Kidney (tissue), 13 donors: ENCODE measurements at regions not wholly inside any gene's neighbourhood (a gene's known extent, or its start where the extent isn't known, plus 50 kb on each side); places are given as distances from the start of the nearest gene placed in this dataset.

ENCODE experiments used
- DNase-seq, 5 donors: peaks; one replicate each; pipeline ENCODE4 v3.0.0-alpha.2; 2013 to 2020
- FAIRE-seq: peaks from 2 replicates; lab custom pipeline; 2012; peaks lifted over from hg19 to GRCh38; lab: Jason Lieb, UNC
- H3K27ac ChIP-seq, 2 donors: one replicate each; pipeline ENCODE4 v1.7.0; 2013; ENCODE audit warnings: low read depth in 2 of 2, low read length in 2 of 2, inconsistent platforms in 1 of 2
- H3K27me3 ChIP-seq: one replicate; pipeline ENCODE4 v1.7.1; 2013; ENCODE audit warnings: low read length, inconsistent platforms; ENCODE audit not compliant: control insufficient read depth, insufficient read depth
- H3K36me3 ChIP-seq, 3 donors: one replicate each; pipeline versions ENCODE4 v1.7.0 to v1.7.1; 2013; ENCODE audit warnings: low read length in 3 of 3, control low read depth in 1 of 3, inconsistent platforms in 1 of 3; ENCODE audit not compliant: insufficient read depth in 3 of 3, control insufficient read depth in 2 of 3
- H3K4me1 ChIP-seq, 3 donors: one replicate each; pipeline versions ENCODE4 v1.7.0 to v1.7.1; 2013; ENCODE audit warnings: low read length in 3 of 3, inconsistent platforms in 1 of 3, low read depth in 1 of 3; ENCODE audit not compliant: control insufficient read depth in 2 of 3, insufficient read depth in 2 of 3
- H3K4me3 ChIP-seq, 3 donors: one replicate each; pipeline versions ENCODE4 v1.7.0 to v1.8.1; 2013; ENCODE audit warnings: low read length in 3 of 3, control low read depth in 1 of 3, inconsistent platforms in 1 of 3
- H3K9ac ChIP-seq, 3 donors: one replicate each; pipeline versions ENCODE4 v1.7.0 to v1.7.1; 2013; ENCODE audit warnings: low read length in 3 of 3, control low read depth in 1 of 3, inconsistent platforms in 1 of 3
- H3K9me3 ChIP-seq, 3 donors: one replicate each; pipeline versions ENCODE4 v1.7.0 to v1.7.1; 2013; ENCODE audit warnings: low read length in 3 of 3, control low read depth in 1 of 3, inconsistent platforms in 1 of 3; ENCODE audit not compliant: control insufficient read depth in 2 of 3, insufficient read depth in 1 of 3
- intact Hi-C: fragments of 100-400 bp; cut with DNase I; formaldehyde crosslinking; loops from one replicate; pipeline ENCODE4 v1.11.1; 2022
- TF ChIP-seq, protein P1 (sequence below): IDR thresholded peaks from 3 replicates; pipeline ENCODE4 v1.5.1; 2012; ENCODE audit warnings: mild to moderate bottlenecking, moderate library complexity, borderline replicate concordance; ENCODE audit not compliant: insufficient read depth; ENCODE audit errors: extremely low read depth
- donor health status: control.
- donor health status: control.
- donor health status: control.
- donor health status: control.
- donor health status: control.
- donor health status: DM: yes; HTN: yes; CAD: no.
- donor health status: Normal renal cell carcinoma (clear cell type).

DNA sequence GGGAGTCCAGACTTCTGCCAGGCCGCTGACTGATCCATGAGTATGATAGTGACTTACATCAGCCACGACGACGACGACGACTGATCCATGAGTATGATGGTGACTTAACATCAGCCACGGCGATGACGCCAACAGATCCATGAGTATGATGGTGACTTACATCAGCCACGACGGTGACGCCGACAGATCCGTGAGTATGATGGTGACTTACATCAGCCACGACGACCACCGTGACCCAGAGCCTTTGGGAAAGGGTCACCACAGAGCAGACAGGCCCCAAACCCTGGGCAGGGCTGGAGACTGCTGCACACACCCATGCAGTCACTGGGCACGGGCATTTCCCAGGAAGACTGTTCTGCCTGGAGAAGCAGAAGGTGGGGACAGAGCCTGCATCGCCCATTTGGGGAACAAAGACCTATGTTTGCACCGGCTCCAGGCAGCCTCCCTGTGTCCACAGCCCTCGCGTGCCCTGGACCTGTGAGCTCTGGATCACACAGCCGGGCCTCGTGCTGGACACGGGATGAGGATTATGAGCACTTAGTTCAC is 130.9 kb upstream of the SPACA7 start:
- no peak overlapping the region for H3K4me3 ChIP-seq
- intact Hi-C loops = no loop called here
- no peak overlapping the region for H3K9ac ChIP-seq
- H3K9me3 ChIP-seq = no peaks in the 10 kb centered on the region
- DNase-seq (peak in 2 of 5 donors; percentile 5 to 59), FAIRE-seq (no peak)
- TF ChIP-seq, protein P1, sequence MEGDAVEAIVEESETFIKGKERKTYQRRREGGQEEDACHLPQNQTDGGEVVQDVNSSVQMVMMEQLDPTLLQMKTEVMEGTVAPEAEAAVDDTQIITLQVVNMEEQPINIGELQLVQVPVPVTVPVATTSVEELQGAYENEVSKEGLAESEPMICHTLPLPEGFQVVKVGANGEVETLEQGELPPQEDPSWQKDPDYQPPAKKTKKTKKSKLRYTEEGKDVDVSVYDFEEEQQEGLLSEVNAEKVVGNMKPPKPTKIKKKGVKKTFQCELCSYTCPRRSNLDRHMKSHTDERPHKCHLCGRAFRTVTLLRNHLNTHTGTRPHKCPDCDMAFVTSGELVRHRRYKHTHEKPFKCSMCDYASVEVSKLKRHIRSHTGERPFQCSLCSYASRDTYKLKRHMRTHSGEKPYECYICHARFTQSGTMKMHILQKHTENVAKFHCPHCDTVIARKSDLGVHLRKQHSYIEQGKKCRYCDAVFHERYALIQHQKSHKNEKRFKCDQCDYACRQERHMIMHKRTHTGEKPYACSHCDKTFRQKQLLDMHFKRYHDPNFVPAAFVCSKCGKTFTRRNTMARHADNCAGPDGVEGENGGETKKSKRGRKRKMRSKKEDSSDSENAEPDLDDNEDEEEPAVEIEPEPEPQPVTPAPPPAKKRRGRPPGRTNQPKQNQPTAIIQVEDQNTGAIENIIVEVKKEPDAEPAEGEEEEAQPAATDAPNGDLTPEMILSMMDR = no peak
- H3K4me1 ChIP-seq = no peaks in the 10 kb centered on the region
- no peak overlapping the region for H3K27ac ChIP-seq
- no peaks in the 10 kb centered on the region for H3K27me3 ChIP-seq
- H3K36me3 ChIP-seq = no peaks in the 10 kb centered on the region

GRCh38 chr13:112245989-112246388 is 130.2 kb upstream of the SPACA7 start:
- TF ChIP-seq, protein P1 = no peak
- no peaks in the 10 kb centered on the region for H3K9me3 ChIP-seq
- H3K9ac ChIP-seq = no peak overlapping the region
- FAIRE-seq (no peak), DNase-seq (peak in 1 of 5 donors; percentile 16)
- no peak overlapping the region for H3K4me3 ChIP-seq
- no peak overlapping the region for H3K27ac ChIP-seq
- H3K27me3 ChIP-seq = no peaks in the 10 kb centered on the region
- intact Hi-C loops = no loop called here
- H3K4me1 ChIP-seq = no peaks in the 10 kb centered on the region
- no peaks in the 10 kb centered on the region for H3K36me3 ChIP-seq

DNA sequence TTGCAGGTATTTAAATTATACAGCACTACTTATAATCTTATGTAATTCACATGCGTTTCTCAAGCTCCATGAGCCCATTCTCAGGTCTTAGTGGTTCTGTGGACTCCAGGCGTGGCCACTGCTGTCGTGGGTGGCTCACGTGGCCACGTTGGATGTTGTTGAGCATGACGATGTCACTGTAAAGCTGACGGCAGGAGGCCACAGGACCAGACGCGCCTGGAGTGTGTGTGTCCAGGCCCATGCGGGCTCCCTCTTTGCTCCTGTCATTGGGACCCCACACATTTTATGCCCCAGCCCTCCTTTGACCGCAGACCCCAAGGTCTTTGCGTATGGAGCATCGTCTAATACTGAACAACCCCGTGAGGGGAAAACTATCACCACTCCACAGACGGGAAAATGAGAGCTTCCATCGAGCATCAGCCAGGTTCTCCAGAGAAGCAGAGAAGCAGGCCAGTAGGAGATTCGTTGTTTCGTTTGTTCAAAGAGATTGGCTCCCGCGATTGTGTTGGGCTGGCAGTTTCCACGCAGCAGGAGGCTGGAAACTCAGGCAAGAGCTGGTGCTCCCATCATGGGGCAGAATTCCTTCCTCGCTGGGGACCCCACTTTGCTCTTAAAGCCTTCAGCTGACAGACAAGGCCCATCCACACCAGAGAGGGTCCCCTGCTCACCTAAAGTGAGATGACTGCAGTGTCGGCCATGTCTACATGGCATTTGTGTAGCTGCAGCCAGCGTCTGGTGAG is 129.3 kb upstream of the SPACA7 start:
- no peak for FAIRE-seq
- no peaks in the 10 kb centered on the region for H3K27me3 ChIP-seq

More for the DNA sequence above, 129.3 kb upstream of the SPACA7 start:
- Histone ChIP-seq H3K36me3 (no peaks in the 10 kb centered on the region), H3K9ac (no peak overlapping the region), H3K4me3 (no peak overlapping the region), H3K4me1 (no peaks in the 10 kb centered on the region), H3K27ac (no peak overlapping the region), H3K9me3 (no peaks in the 10 kb centered on the region)
- peak in 1 of 5 donors; percentile 16 for DNase-seq
- intact Hi-C loops = no loop called here
- TF ChIP-seq, protein P1 = no peak
